C4-2B (cell line): ENCODE measurements at regions not wholly inside any gene's neighbourhood (a gene's known extent, or its start where the extent isn't known, plus 50 kb on each side); places are given as distances from the start of the nearest gene placed in this dataset.

ENCODE experiments used
- ZFX ChIP-seq: fragments of 450-650 bp; IDR thresholded peaks from 2 replicates; pipeline ENCODE4 v1.6.1; 2017
- TF ChIP-seq, protein P1 (sequence below): fragments of 450-650 bp; conservative IDR thresholded peaks from 2 replicates; pipeline ENCODE4 v1.5.1; 2017; ENCODE audit warnings: mild to moderate bottlenecking

DNA sequence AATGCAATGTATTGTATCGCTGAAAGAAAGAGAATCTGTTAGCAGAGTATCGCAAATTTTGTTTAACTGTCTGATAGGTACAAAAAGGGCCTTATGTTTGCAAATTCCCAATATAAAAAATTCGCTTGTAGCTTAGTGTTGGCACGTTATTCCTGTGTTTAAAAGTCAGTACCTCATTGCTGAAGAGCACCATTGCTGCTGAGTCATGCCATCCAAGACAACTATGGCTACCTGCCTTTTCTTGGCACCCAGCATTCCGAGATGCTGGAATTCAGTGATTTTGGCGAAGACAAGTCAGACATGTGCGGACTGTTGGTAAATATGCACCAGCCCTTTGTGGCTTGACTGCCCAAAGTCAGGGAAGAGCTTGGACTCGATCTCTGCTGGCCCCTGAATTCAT, 149.5 kb upstream of the EEA1 start:
- TF ChIP-seq, protein P1, sequence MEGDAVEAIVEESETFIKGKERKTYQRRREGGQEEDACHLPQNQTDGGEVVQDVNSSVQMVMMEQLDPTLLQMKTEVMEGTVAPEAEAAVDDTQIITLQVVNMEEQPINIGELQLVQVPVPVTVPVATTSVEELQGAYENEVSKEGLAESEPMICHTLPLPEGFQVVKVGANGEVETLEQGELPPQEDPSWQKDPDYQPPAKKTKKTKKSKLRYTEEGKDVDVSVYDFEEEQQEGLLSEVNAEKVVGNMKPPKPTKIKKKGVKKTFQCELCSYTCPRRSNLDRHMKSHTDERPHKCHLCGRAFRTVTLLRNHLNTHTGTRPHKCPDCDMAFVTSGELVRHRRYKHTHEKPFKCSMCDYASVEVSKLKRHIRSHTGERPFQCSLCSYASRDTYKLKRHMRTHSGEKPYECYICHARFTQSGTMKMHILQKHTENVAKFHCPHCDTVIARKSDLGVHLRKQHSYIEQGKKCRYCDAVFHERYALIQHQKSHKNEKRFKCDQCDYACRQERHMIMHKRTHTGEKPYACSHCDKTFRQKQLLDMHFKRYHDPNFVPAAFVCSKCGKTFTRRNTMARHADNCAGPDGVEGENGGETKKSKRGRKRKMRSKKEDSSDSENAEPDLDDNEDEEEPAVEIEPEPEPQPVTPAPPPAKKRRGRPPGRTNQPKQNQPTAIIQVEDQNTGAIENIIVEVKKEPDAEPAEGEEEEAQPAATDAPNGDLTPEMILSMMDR, result no peak
- TF ChIP-seq ZFX, result no peak
